Osteoblast (primary cell): ENCODE measurements at regions not wholly inside any gene's neighbourhood (a gene's known extent, or its start where the extent isn't known, plus 50 kb on each side); places are given as distances from the start of the nearest gene placed in this dataset.

Source experiments
- DNase-seq: peaks from one replicate; pipeline ENCODE4 v3.0.0; 2011; ENCODE audit warnings: low spot score, mixed read lengths; ENCODE audit not compliant: insufficient read length; ENCODE audit errors: missing footprints
- H2AFZ ChIP-seq: 2 replicates; pipeline ENCODE4 v1.6.0; 2011; ENCODE audit warnings: mild to moderate bottlenecking, low read length
- H3K27ac ChIP-seq: 2 replicates; pipeline ENCODE4 v1.5.1; 2011; ENCODE audit warnings: mild to moderate bottlenecking, low read depth, low read length, moderate library complexity
- H3K27me3 ChIP-seq: 2 replicates; pipeline ENCODE4 v1.6.0; 2012; ENCODE audit warnings: mild to moderate bottlenecking, control low read depth, inconsistent platforms, low read length, moderate library complexity; ENCODE audit not compliant: insufficient read depth
- H3K36me3 ChIP-seq: 2 replicates; pipeline ENCODE4 v1.5.1; 2011; ENCODE audit warnings: mild to moderate bottlenecking, low read length, control low read depth, moderate library complexity; ENCODE audit not compliant: insufficient read depth
- H3K4me1 ChIP-seq: 2 replicates; pipeline ENCODE4 v1.5.1; 2011; ENCODE audit warnings: mild to moderate bottlenecking, low read length, control low read depth, moderate library complexity; ENCODE audit not compliant: insufficient read depth
- H3K4me2 ChIP-seq: 2 replicates; pipeline ENCODE4 v1.6.0; 2011; ENCODE audit warnings: mild to moderate bottlenecking, low read length; ENCODE audit not compliant: insufficient read depth
- H3K4me3 ChIP-seq: fragments of 200-600 bp; sonication (generic); 3 replicates; pipeline ENCODE4 v1.5.1; 2012; ENCODE audit warnings: mild to moderate bottlenecking, low read length, inconsistent platforms; ENCODE audit not compliant: insufficient read depth
- H3K79me2 ChIP-seq: 2 replicates; pipeline ENCODE4 v1.6.0; 2012; ENCODE audit warnings: mild to moderate bottlenecking, low read length, control low read depth, inconsistent platforms; ENCODE audit not compliant: insufficient read depth
- H3K9me3 ChIP-seq: 2 replicates; pipeline ENCODE4 v1.5.1; 2011; ENCODE audit warnings: low read depth, low read length, control low read depth
- H4K20me1 ChIP-seq: 2 replicates; pipeline ENCODE4 v1.6.0; 2012; ENCODE audit warnings: mild to moderate bottlenecking, low read length, control low read depth; ENCODE audit not compliant: insufficient read depth
- CTCF ChIP-seq: IDR thresholded peaks from 2 replicates; pipeline ENCODE4 v1.5.1; 2011; ENCODE audit warnings: mild to moderate bottlenecking, low read depth, low read length, moderate library complexity; ENCODE audit errors: extremely low read depth

GRCh38 chr10:131667047-131667446, 233.8 kb upstream of the PPP2R2D start:
- H2AFZ ChIP-seq: no peak overlapping the region
- no peaks in the 10 kb centered on the region for H3K27me3 ChIP-seq
- TF ChIP-seq CTCF: no peak
- no peaks in the 10 kb centered on the region for H3K79me2 ChIP-seq
- no peak overlapping the region for H3K27ac ChIP-seq
- no peaks in the 10 kb centered on the region for H4K20me1 ChIP-seq
- no peak for DNase-seq
- no peak overlapping the region for H3K4me2 ChIP-seq
- H3K4me1 ChIP-seq: no peaks in the 10 kb centered on the region
- H3K4me3 ChIP-seq: no peak overlapping the region
- no peaks in the 10 kb centered on the region for H3K36me3 ChIP-seq
- no peaks in the 10 kb centered on the region for H3K9me3 ChIP-seq

DNA sequence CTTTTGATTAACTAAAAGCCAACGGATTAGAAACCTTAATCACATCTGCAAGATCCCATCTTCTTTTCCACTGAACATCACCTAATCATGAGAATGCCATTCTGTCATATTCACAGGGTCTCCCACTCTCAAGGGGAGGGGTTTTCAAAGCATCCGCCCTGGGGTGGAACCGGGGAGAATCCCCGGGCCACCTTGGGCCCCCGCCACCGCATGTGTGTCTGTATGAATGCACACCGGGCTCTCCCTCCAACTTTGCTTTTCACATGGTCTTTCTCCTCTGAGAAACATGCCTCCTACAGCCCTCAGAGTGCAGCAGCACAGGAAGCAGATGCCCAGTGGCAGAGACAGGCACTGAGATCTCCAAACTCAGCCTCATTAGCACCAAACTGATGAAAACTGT, 233.2 kb upstream of the PPP2R2D start:
- no peaks in the 10 kb centered on the region for H3K27me3 ChIP-seq
- no peaks in the 10 kb centered on the region for H3K4me1 ChIP-seq
- no peaks in the 10 kb centered on the region for H4K20me1 ChIP-seq

DNA sequence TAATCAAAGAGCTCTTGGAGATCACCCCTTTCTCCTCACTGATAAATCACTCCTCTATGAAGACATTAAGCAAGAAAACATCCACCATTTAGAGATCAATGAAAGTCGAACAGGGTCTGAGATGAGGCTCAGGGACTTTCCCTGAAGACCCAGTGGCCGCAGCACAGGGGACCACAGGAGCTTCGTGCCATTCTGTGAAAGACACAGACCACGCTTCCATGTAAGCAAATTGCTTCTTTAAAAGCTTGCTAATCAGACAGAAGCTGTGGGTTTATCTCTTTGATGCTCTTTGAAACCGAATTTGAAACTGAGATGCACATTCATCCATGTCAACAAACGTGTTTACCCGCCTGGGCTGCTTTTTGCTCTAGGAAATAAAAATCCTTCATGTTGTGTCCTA, 231.9 kb upstream of the PPP2R2D start:
- H4K20me1 ChIP-seq: no peaks in the 10 kb centered on the region

More for the DNA sequence above, 233.2 kb upstream of the PPP2R2D start:
- TF ChIP-seq CTCF: no peak
- Histone ChIP-seq H3K36me3 (no peaks in the 10 kb centered on the region), H3K9me3 (no peaks in the 10 kb centered on the region), H3K4me2 (no peak overlapping the region), H3K27ac (no peak overlapping the region), H2AFZ (no peak overlapping the region), H3K79me2 (no peaks in the 10 kb centered on the region), H3K4me3 (no peak overlapping the region)
- DNase-seq: no peak

GRCh38 chr10:131669838-131670237, 231.0 kb upstream of the PPP2R2D start:
- no peak for TF ChIP-seq CTCF
- DNase-seq: no peak
- Histone ChIP-seq H3K4me3 (no peak overlapping the region), H4K20me1 (no peaks in the 10 kb centered on the region), H3K79me2 (no peaks in the 10 kb centered on the region), H3K9me3 (peaks cover 3% of the 10 kb centered on the region), H3K4me2 (no peak overlapping the region), H3K36me3 (no peaks in the 10 kb centered on the region), H2AFZ (no peak overlapping the region), H3K4me1 (no peaks in the 10 kb centered on the region), H3K27ac (no peak overlapping the region), H3K27me3 (no peaks in the 10 kb centered on the region)

More for the DNA sequence above, 231.9 kb upstream of the PPP2R2D start:
- no peak for DNase-seq
- Histone ChIP-seq H3K27ac (no peak overlapping the region), H2AFZ (no peak overlapping the region), H3K4me1 (no peaks in the 10 kb centered on the region), H3K27me3 (no peaks in the 10 kb centered on the region), H3K4me2 (no peak overlapping the region), H3K4me3 (no peak overlapping the region), H3K9me3 (peaks cover 1% of the 10 kb centered on the region), H3K79me2 (no peaks in the 10 kb centered on the region), H3K36me3 (no peaks in the 10 kb centered on the region)
- TF ChIP-seq CTCF: no peak
